ENCODE measurements at regions not wholly inside any gene's neighbourhood (a gene's known extent, or its start where the extent isn't known, plus 50 kb on each side); places are given as distances from the start of the nearest gene placed in this dataset.

DNA sequence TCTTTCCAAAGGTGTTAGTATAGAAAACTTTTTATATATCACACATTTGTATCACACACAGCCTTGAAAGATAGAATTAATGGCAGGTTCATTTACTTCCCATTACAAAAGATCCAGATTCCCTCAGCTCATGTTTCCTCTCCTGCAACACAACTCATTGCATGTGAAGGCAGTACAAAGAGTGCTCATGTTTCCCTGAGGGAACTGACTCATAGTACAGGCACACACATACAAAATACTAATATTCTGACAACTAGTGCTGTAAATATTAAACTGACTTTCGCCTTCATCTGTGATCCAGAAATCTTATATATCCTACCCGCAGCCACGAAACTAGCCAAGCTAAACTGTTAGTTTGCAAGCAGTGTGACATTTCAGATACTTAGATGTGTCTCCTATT, 819.8 kb upstream of the PCDH7 start:
- H3K27me3 ChIP-seq (ENCODE audit: insufficient read depth, insufficient read length), result no peaks in the 10 kb centered on the region
- H3K9ac ChIP-seq (ENCODE audit: insufficient read length, low read depth), result no peak overlapping the region
- no peaks in the 10 kb centered on the region for H3K4me1 ChIP-seq (ENCODE audit: insufficient read depth, insufficient read length)
- no peak for DNase-seq (ENCODE audit: low read depth, low spot score)
- no peak for TF ChIP-seq ZNF274 (IDR thresholded peaks at IDR 0.05; ENCODE audit: low read depth, low read length)
- TF ChIP-seq YY1 (IDR thresholded peaks at IDR 0.05; ENCODE audit: insufficient read depth, insufficient read length), result no peak
- no peak for TF ChIP-seq SUZ12 (IDR thresholded peaks at IDR 0.05; ENCODE audit: extremely low read depth, insufficient read depth, insufficient read length)
- no peak overlapping the region for H3K4me3 ChIP-seq (ENCODE audit: insufficient read length, low read depth)
- H3K9me3 ChIP-seq (ENCODE audit: insufficient read depth, low read length), result no peaks in the 10 kb centered on the region
- H3K36me3 ChIP-seq (ENCODE audit: insufficient read depth, insufficient read length, low read length), result no peaks in the 10 kb centered on the region

DNA sequence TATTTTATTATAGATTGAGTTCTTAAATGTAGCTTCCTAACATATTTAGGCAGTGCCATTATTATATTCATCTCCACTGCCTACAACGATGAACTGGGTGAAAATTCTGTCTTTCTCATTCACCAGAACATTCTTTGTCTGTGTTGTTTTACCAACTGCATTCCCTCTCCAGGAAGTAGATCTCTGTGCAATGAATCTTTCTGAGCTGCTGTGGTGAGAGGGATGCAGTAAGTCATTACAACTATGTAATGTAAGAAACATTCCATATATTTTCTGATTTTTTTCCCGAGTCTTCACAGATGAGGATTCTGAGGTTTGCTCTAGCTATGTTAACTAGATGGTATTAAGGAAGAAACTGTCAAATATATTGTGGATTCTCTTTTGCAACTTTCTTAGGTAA, 811.9 kb upstream of the PCDH7 start:
- Histone ChIP-seq H3K9ac (ENCODE audit: insufficient read length, low read depth) (no peak overlapping the region), H3K9me3 (ENCODE audit: insufficient read depth, low read length) (peaks cover 9% of the 10 kb centered on the region; the same call in 1 of the 2 replicates), H3K4me1 (ENCODE audit: insufficient read depth, insufficient read length) (no peaks in the 10 kb centered on the region), H3K36me3 (ENCODE audit: insufficient read depth, insufficient read length, low read length) (no peaks in the 10 kb centered on the region), H3K27me3 (ENCODE audit: insufficient read depth, insufficient read length) (no peaks in the 10 kb centered on the region), H3K4me3 (ENCODE audit: insufficient read length, low read depth) (no peak overlapping the region)
- no peak for DNase-seq (ENCODE audit: low read depth, low spot score)
- TF ChIP-seq ZNF274 (IDR thresholded peaks at IDR 0.05; ENCODE audit: low read depth, low read length) (no peak), SUZ12 (IDR thresholded peaks at IDR 0.05; ENCODE audit: extremely low read depth, insufficient read depth, insufficient read length) (no peak), YY1 (IDR thresholded peaks at IDR 0.05; ENCODE audit: insufficient read depth, insufficient read length) (no peak)

- H3K9ac ChIP-seq (ENCODE audit: insufficient read length, low read depth), result no peak overlapping the region
- H3K9me3 ChIP-seq (ENCODE audit: insufficient read depth, low read length), result no peaks in the 10 kb centered on the region
- no peak for TF ChIP-seq ZNF274 (IDR thresholded peaks at IDR 0.05; ENCODE audit: low read depth, low read length)
- no peak for TF ChIP-seq SUZ12 (IDR thresholded peaks at IDR 0.05; ENCODE audit: extremely low read depth, insufficient read depth, insufficient read length)
- no peak for TF ChIP-seq YY1 (IDR thresholded peaks at IDR 0.05; ENCODE audit: insufficient read depth, insufficient read length)
- no peaks in the 10 kb centered on the region for H3K4me1 ChIP-seq (ENCODE audit: insufficient read depth, insufficient read length)
- H3K36me3 ChIP-seq (ENCODE audit: insufficient read depth, insufficient read length, low read length), result no peaks in the 10 kb centered on the region
- H3K27me3 ChIP-seq (ENCODE audit: insufficient read depth, insufficient read length), result no peaks in the 10 kb centered on the region
- no peak overlapping the region for H3K4me3 ChIP-seq (ENCODE audit: insufficient read length, low read depth)
- no peak for DNase-seq (ENCODE audit: low read depth, low spot score)
Observed at GRCh38 chr4:29927895-29928294, 792.3 kb upstream of the PCDH7 start.

DNA sequence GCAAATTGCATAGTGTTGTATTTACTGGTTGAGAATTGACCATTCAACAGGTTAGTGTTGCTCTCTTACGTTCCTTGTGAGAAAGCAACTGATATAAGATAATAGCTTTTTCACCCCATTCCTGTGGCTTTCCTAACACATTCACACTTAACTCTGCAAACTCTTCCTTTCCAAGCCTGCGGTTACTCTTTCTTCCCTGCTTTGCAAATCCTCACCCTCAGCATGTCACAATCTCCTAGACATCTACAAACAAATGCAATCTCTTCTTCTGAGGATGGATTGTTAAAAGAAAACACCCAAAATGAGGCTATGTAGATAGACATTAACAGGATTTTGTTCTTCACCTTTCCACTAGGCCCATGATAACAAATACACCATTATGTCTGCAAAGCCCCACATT, 771.7 kb upstream of the PCDH7 start:
- no peak for DNase-seq (ENCODE audit: low read depth, low spot score)
- Histone ChIP-seq H3K9ac (ENCODE audit: insufficient read length, low read depth) (no peak overlapping the region), H3K4me3 (ENCODE audit: insufficient read length, low read depth) (no peak overlapping the region), H3K36me3 (ENCODE audit: insufficient read depth, insufficient read length, low read length) (no peaks in the 10 kb centered on the region), H3K4me1 (ENCODE audit: insufficient read depth, insufficient read length) (no peaks in the 10 kb centered on the region), H3K9me3 (ENCODE audit: insufficient read depth, low read length) (no peaks in the 10 kb centered on the region), H3K27me3 (ENCODE audit: insufficient read depth, insufficient read length) (no peaks in the 10 kb centered on the region)
- TF ChIP-seq SUZ12 (IDR thresholded peaks at IDR 0.05; ENCODE audit: extremely low read depth, insufficient read depth, insufficient read length) (no peak), ZNF274 (IDR thresholded peaks at IDR 0.05; ENCODE audit: low read depth, low read length) (no peak), YY1 (IDR thresholded peaks at IDR 0.05; ENCODE audit: insufficient read depth, insufficient read length) (no peak)

DNA sequence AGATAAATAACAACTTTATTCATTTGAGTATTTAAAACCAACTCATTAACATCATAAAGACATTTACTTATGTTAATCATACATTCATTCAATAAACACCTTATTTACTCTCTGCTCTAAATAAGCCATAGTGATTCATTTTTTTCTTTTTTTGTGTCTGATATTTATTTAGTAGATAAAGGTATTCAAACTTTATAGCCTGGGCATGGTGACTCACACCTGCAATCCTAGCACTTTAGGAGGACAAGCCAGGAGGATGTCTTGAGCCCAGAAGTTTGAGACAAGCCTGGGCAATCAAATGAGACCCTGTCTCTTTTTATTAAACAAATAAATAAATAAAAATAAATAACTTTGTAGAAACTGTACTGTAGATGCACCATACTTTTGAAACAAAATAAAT, 771.3 kb upstream of the PCDH7 start:
- no peak for TF ChIP-seq YY1 (IDR thresholded peaks at IDR 0.05; ENCODE audit: insufficient read depth, insufficient read length)
- no peak for TF ChIP-seq ZNF274 (IDR thresholded peaks at IDR 0.05; ENCODE audit: low read depth, low read length)
- no peak for TF ChIP-seq SUZ12 (IDR thresholded peaks at IDR 0.05; ENCODE audit: extremely low read depth, insufficient read depth, insufficient read length)
- no peak for DNase-seq (ENCODE audit: low read depth, low spot score)
- no peaks in the 10 kb centered on the region for H3K9me3 ChIP-seq (ENCODE audit: insufficient read depth, low read length)

DNA sequence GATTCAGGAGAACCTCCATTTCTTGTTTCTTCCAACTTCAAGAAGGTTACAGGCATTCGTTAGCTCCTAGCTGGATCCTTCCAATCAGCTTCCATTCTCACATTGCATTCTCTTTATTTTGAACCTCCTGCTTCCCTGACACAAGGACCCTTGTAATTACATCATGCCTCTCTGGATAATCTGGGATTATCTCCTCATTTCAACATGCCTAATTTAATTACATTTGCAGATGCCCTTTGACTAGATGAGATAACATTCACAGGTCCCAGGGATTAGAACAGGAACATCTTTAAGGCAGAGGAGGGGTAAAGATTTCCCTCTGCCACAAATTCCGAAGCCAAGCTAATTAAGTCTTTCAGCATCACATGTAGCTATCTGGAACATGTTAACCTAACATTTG, 753.8 kb upstream of the PCDH7 start:
- TF ChIP-seq ZNF274 (IDR thresholded peaks at IDR 0.05; ENCODE audit: low read depth, low read length), result no peak
- TF ChIP-seq SUZ12 (IDR thresholded peaks at IDR 0.05; ENCODE audit: extremely low read depth, insufficient read depth, insufficient read length), result no peak
- TF ChIP-seq YY1 (IDR thresholded peaks at IDR 0.05; ENCODE audit: insufficient read depth, insufficient read length), result no peak
- no peak overlapping the region for H3K9ac ChIP-seq (ENCODE audit: insufficient read length, low read depth)
- no peak for DNase-seq (ENCODE audit: low read depth, low spot score)
- H3K36me3 ChIP-seq (ENCODE audit: insufficient read depth, insufficient read length, low read length), result no peaks in the 10 kb centered on the region
- H3K4me3 ChIP-seq (ENCODE audit: insufficient read length, low read depth), result no peak overlapping the region
- no peaks in the 10 kb centered on the region for H3K9me3 ChIP-seq (ENCODE audit: insufficient read depth, low read length)
- no peaks in the 10 kb centered on the region for H3K4me1 ChIP-seq (ENCODE audit: insufficient read depth, insufficient read length)
- no peaks in the 10 kb centered on the region for H3K27me3 ChIP-seq (ENCODE audit: insufficient read depth, insufficient read length)

More for the DNA sequence above, 771.3 kb upstream of the PCDH7 start:
- Histone ChIP-seq H3K4me3 (ENCODE audit: insufficient read length, low read depth) (no peak overlapping the region), H3K9ac (ENCODE audit: insufficient read length, low read depth) (no peak overlapping the region), H3K4me1 (ENCODE audit: insufficient read depth, insufficient read length) (no peaks in the 10 kb centered on the region), H3K27me3 (ENCODE audit: insufficient read depth, insufficient read length) (no peaks in the 10 kb centered on the region), H3K36me3 (ENCODE audit: insufficient read depth, insufficient read length, low read length) (no peaks in the 10 kb centered on the region)

DNA sequence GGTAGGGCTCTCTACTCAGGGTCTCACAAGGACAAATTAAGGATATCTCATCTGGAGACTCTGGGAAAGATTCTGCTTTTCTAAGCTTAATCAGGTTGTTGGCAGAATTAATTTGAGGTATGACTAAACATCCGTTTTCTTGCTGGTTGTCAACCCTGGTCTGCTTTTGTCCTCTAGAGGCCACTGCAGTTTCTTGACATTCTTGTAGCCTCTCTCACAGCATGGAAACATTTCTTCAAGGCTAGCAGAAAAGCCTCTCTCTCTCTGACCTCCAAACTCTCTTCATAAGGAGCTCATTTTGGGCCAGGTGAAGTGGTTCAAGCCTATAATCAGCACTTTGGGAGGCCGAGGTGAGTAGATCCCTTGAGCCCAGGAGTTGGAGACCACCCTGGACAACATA, 749.5 kb upstream of the PCDH7 start:
- no peak for TF ChIP-seq SUZ12 (IDR thresholded peaks at IDR 0.05; ENCODE audit: extremely low read depth, insufficient read depth, insufficient read length)
- TF ChIP-seq YY1 (IDR thresholded peaks at IDR 0.05; ENCODE audit: insufficient read depth, insufficient read length), result no peak
- TF ChIP-seq ZNF274 (IDR thresholded peaks at IDR 0.05; ENCODE audit: low read depth, low read length), result no peak
- H3K36me3 ChIP-seq (ENCODE audit: insufficient read depth, insufficient read length, low read length), result no peaks in the 10 kb centered on the region
- H3K4me1 ChIP-seq (ENCODE audit: insufficient read depth, insufficient read length), result no peaks in the 10 kb centered on the region
- peak; percentile 32 for DNase-seq (ENCODE audit: low read depth, low spot score)
- no peak overlapping the region for H3K4me3 ChIP-seq (ENCODE audit: insufficient read length, low read depth)
- H3K9me3 ChIP-seq (ENCODE audit: insufficient read depth, low read length), result no peaks in the 10 kb centered on the region
- no peak overlapping the region for H3K9ac ChIP-seq (ENCODE audit: insufficient read length, low read depth)
- H3K27me3 ChIP-seq (ENCODE audit: insufficient read depth, insufficient read length), result no peaks in the 10 kb centered on the region

DNA sequence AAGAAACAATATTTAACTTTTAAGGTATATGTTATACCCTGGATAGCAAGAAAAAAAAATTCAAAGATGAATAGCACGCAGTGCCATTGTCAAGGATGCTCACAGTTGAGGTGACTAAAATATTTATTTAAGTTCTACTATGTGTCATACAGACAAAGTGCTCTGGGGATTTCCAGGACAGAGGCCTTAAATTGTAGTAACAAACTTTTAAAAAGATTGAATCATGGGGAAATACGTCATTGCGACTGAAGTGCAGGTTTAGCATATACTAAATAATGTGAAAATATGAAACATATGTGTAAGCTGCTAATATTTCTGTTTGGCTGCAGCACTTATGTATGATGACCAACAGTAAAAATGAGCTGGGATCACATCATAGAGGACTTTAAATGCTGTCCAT, 748.0 kb upstream of the PCDH7 start:
- no peaks in the 10 kb centered on the region for H3K36me3 ChIP-seq (ENCODE audit: insufficient read depth, insufficient read length, low read length)
- DNase-seq (ENCODE audit: low read depth, low spot score), result no peak

More for the DNA sequence above, 748.0 kb upstream of the PCDH7 start:
- TF ChIP-seq SUZ12 (IDR thresholded peaks at IDR 0.05; ENCODE audit: extremely low read depth, insufficient read depth, insufficient read length), result no peak
- TF ChIP-seq ZNF274 (IDR thresholded peaks at IDR 0.05; ENCODE audit: low read depth, low read length), result no peak
- TF ChIP-seq YY1 (IDR thresholded peaks at IDR 0.05; ENCODE audit: insufficient read depth, insufficient read length), result no peak
- H3K9me3 ChIP-seq (ENCODE audit: insufficient read depth, low read length), result no peaks in the 10 kb centered on the region
- no peaks in the 10 kb centered on the region for H3K27me3 ChIP-seq (ENCODE audit: insufficient read depth, insufficient read length)
- H3K9ac ChIP-seq (ENCODE audit: insufficient read length, low read depth), result no peak overlapping the region
- no peaks in the 10 kb centered on the region for H3K4me1 ChIP-seq (ENCODE audit: insufficient read depth, insufficient read length)
- H3K4me3 ChIP-seq (ENCODE audit: insufficient read length, low read depth), result no peak overlapping the region
